ENCODE measurements at regions not wholly inside any gene's neighbourhood (a gene's known extent, or its start where the extent isn't known, plus 50 kb on each side); places are given as distances from the start of the nearest gene placed in this dataset.

DNA sequence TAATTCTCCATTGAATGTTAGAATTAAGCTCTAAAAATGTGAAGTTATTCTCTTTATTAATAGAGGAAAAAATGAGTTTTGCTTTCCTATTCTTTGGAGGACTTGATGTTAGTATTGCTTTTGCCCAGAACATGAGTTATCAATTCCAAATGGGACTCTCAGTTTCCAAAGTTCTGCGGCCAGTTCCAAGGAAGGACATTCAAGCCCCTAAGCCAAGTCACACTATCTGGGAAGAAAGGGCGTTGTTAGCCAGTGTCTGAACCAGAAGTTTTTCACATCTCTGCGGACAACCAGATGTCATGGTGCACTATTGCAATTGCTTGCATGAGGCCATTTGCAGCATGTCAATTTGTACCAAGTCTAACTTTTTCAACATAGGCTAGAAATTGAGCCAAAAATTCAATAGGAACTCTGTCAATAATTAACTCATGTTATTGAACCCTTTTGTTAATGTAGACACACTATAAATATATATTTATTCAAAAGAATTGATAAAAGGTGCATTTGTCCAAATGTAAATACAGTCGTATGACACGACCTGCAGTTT is 183.3 kb upstream of the PIK3R1 start:
- Histone ChIP-seq H3K4me2 (ENCODE audit: insufficient read depth, low read length) (no peak overlapping the region), H3K27me3 (ENCODE audit: control insufficient read depth in 2 of 2, insufficient read depth in 2 of 2, low read length in 2 of 2) (no peaks in the 10 kb centered on the region), H3K4me3 (replicated peaks in 1 of 3; ENCODE audit: insufficient read depth in 1 of 3, low read depth in 1 of 3, low read length in 3 of 3) (no peak overlapping the region), H3K4me1 (ENCODE audit: control insufficient read depth, extremely low read depth, insufficient read depth, low read length) (peaks cover 17% of the 10 kb centered on the region), H3K9me3 (replicated peaks; ENCODE audit: control insufficient read depth, insufficient read depth, low read length) (no peaks in the 10 kb centered on the region), H3K9me1 (replicated peaks; ENCODE audit: control insufficient read depth, extremely low read depth, insufficient read depth, low read length) (no peaks in the 10 kb centered on the region), H2AFZ (ENCODE audit: low read depth, low read length) (no peak overlapping the region), H3K36me3 (ENCODE audit: control insufficient read depth in 2 of 2, extremely low read depth in 1 of 2, insufficient read depth in 2 of 2, low read length in 2 of 2) (no peaks in the 10 kb centered on the region), H3K79me2 (ENCODE audit: control insufficient read depth, insufficient read depth, low read length) (no peaks in the 10 kb centered on the region), H3K27ac (ENCODE audit: insufficient read depth, low read depth, low read length) (no peak overlapping the region), H4K20me1 (replicated peaks; ENCODE audit: control insufficient read depth, extremely low read depth, insufficient read depth, low read length) (no peaks in the 10 kb centered on the region), H3K9ac (replicated peaks; ENCODE audit: extremely low read depth, insufficient read depth, low read length) (no peak overlapping the region)
- dilution Hi-C loops (cut with MboI; ENCODE audit: extremely low pct_ligation_motif_present, low sequenced_read_pairs), result no loop called here
- no TSS peak for BruUV-seq (replicated peaks)
- DNase-seq (ENCODE audit: low read depth, low spot score) (no peak), FAIRE-seq (no peak)
- ChIA-PET POLR2A (no interaction called here), CTCF (no interaction called here)
- intact Hi-C loops (cut with micrococcal nuclease), result no loop called here
- TF ChIP-seq GATA2 (IDR thresholded peaks at IDR 0.05; ENCODE audit: insufficient read depth, insufficient read length, low read depth, low read length), result no peak
- no peak for TF ChIP-seq EZH2 (IDR thresholded peaks at IDR 0.05; ENCODE audit: borderline replicate concordance, low read depth, low read length, severe bottlenecking)
- TF ChIP-seq POLR2A (IDR thresholded peaks at IDR 0.05; ENCODE audit: low read depth, low read length), result no peak
- TF ChIP-seq MYC (IDR thresholded peaks at IDR 0.05; ENCODE audit: low read depth, low read length), result no peak
- TF ChIP-seq FOS (IDR thresholded peaks at IDR 0.05; ENCODE audit: borderline replicate concordance, insufficient read depth, low read length), result no peak
- TF ChIP-seq, protein P1, sequence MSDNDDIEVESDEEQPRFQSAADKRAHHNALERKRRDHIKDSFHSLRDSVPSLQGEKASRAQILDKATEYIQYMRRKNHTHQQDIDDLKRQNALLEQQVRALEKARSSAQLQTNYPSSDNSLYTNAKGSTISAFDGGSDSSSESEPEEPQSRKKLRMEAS (IDR thresholded peaks at IDR 0.05; ENCODE audit: insufficient read depth, insufficient read length), result no peak
- no peak for TF ChIP-seq POLR2AphosphoS5 (IDR thresholded peaks at IDR 0.05; ENCODE audit: insufficient read depth, low read depth, low read length)
- TF ChIP-seq JUN (IDR thresholded peaks at IDR 0.05; ENCODE audit: borderline replicate concordance, insufficient read depth, insufficient read length, low read depth), result no peak
- TF ChIP-seq, protein P2, sequence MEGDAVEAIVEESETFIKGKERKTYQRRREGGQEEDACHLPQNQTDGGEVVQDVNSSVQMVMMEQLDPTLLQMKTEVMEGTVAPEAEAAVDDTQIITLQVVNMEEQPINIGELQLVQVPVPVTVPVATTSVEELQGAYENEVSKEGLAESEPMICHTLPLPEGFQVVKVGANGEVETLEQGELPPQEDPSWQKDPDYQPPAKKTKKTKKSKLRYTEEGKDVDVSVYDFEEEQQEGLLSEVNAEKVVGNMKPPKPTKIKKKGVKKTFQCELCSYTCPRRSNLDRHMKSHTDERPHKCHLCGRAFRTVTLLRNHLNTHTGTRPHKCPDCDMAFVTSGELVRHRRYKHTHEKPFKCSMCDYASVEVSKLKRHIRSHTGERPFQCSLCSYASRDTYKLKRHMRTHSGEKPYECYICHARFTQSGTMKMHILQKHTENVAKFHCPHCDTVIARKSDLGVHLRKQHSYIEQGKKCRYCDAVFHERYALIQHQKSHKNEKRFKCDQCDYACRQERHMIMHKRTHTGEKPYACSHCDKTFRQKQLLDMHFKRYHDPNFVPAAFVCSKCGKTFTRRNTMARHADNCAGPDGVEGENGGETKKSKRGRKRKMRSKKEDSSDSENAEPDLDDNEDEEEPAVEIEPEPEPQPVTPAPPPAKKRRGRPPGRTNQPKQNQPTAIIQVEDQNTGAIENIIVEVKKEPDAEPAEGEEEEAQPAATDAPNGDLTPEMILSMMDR (IDR thresholded peaks at IDR 0.05; ENCODE audit: extremely low read depth in 1 of 2, insufficient read depth in 1 of 2, low read depth in 1 of 2, low read length in 2 of 2), result no peak

Measured in endothelial cell of umbilical vein (primary cell).